GM12878 (cell line): ENCODE measurements at regions not wholly inside any gene's neighbourhood (a gene's known extent, or its start where the extent isn't known, plus 50 kb on each side); places are given as distances from the start of the nearest gene placed in this dataset.

Experiments used
- ATAC-seq: fragments of 200-7000 bp; cut with Tn5 transposase; 3 replicates; pipeline ENCODE4 v1.9.1; 2020; ENCODE audit warnings: mild to moderate bottlenecking, moderate library complexity
- BruUV-seq: library from RNA; stranded (reverse); fragments of 400-500 nt; replicated peaks from 2 replicates; lab custom pipeline; 2021; lab: Mats Ljungman, UMichigan
- CTCF ChIA-PET: fragments of 300-600 bp; sonication (Branson Sonifier 250); formaldehyde crosslinking; extraction: SDS; loops from one replicate; lab custom pipeline; 2021; ENCODE audit warnings: inconsistent platforms; lab: Yijun Ruan, JAX
- POLR2A ChIA-PET: fragments of 350-600 bp; formaldehyde crosslinking; extraction: SDS; loops from one replicate; lab custom pipeline; 2021; ENCODE audit warnings: inconsistent platforms; lab: Charles Lee
- RAD21 ChIA-PET: fragments of 300-600 bp; sonication (Branson Sonifier 250); formaldehyde crosslinking; loops from one replicate; lab custom pipeline; 2023; ENCODE audit warnings: antibody characterized with exemption; ENCODE audit not compliant: unreplicated experiment; lab: Charles Lee
- SMC1A ChIA-PET: fragments of 300-600 bp; sonication (Branson Sonifier 250); formaldehyde crosslinking; loops from one replicate; lab custom pipeline; 2023; ENCODE audit not compliant: unreplicated experiment, uncharacterized antibody; lab: Charles Lee
- DNase-seq: peaks from one replicate; pipeline ENCODE4 v3.0.0-alpha.2; 2011; ENCODE audit warnings: low read depth, low spot score
- FAIRE-seq: peaks from 3 replicates; lab custom pipeline; 2011; peaks lifted over from hg19 to GRCh38; lab: Jason Lieb, UNC
- H2AFZ ChIP-seq: 2 replicates; pipeline ENCODE4 v1.6.0; 2011; ENCODE audit warnings: low read depth, low read length, control low read depth; ENCODE audit not compliant: control insufficient read depth
- H3K27ac ChIP-seq: 2 replicates; pipeline ENCODE4 v1.5.1; 2011; ENCODE audit warnings: control low read depth; ENCODE audit not compliant: control insufficient read depth, insufficient read depth
- H3K27me3 ChIP-seq, 2 experiments: replicated peaks in 1 of 2; 2 replicates each; pipeline versions ENCODE4 v1.6.0 to v1.6.1; 2011; ENCODE audit warnings: low read length in 1 of 2; ENCODE audit not compliant: control insufficient read depth in 2 of 2, insufficient read depth in 2 of 2
- H3K36me3 ChIP-seq, 2 experiments: 2 replicates each; pipeline ENCODE4 v1.5.1; 2011; ENCODE audit warnings: low read length in 1 of 2; ENCODE audit not compliant: control insufficient read depth in 2 of 2, insufficient read depth in 2 of 2
- H3K4me1 ChIP-seq: 2 replicates; pipeline ENCODE4 v1.6.1; 2011; ENCODE audit warnings: mild to moderate bottlenecking, low read length, moderate library complexity, mixed read lengths; ENCODE audit not compliant: control insufficient read depth, insufficient read depth
- H3K4me2 ChIP-seq: 2 replicates; pipeline ENCODE4 v1.6.0; 2011; ENCODE audit warnings: control low read depth; ENCODE audit not compliant: control insufficient read depth, insufficient read depth
- H3K4me3 ChIP-seq: fragments of 200-600 bp; sonication (generic); 2 replicates; pipeline ENCODE4 v1.5.1; 2016
- H3K79me2 ChIP-seq: 2 replicates; pipeline ENCODE4 v1.6.0; 2011; ENCODE audit warnings: low read length; ENCODE audit not compliant: control insufficient read depth, insufficient read depth
- H3K9ac ChIP-seq: 2 replicates; pipeline ENCODE4 v1.8.0; 2011; ENCODE audit warnings: low read length, control low read depth, mixed read lengths; ENCODE audit not compliant: control insufficient read depth, insufficient read depth
- H3K9me3 ChIP-seq: replicated peaks from 3 replicates; pipeline ENCODE4 v1.5.1; 2011; ENCODE audit warnings: mild to moderate bottlenecking, low read length; ENCODE audit not compliant: control insufficient read depth, insufficient read depth
- H4K20me1 ChIP-seq: 2 replicates; pipeline ENCODE4 v1.6.0; 2011; ENCODE audit not compliant: control insufficient read depth, insufficient read depth
- CBX5 ChIP-seq: sonication (generic); IDR thresholded peaks from 2 replicates; pipeline ENCODE4 v1.6.1; 2016; ENCODE audit warnings: low read depth, moderate library complexity, mild to moderate bottlenecking, inconsistent platforms
- CREB1 ChIP-seq: IDR thresholded peaks from 2 replicates; pipeline ENCODE4 v1.6.1; 2012; ENCODE audit warnings: low read depth, mild to moderate bottlenecking, inconsistent platforms
- E2F8 ChIP-seq: fragments of 450-650 bp; IDR thresholded peaks from 2 replicates; pipeline ENCODE4 v1.6.1; 2018; ENCODE audit warnings: mild to moderate bottlenecking, low read depth, moderate library complexity; ENCODE audit not compliant: partially characterized antibody
- ETV6 ChIP-seq, 2 experiments: fragments of 450-650 bp in 1 of 2; IDR thresholded peaks in 1 of 2; conservative IDR thresholded peaks in 1 of 2; 2 replicates each; pipeline ENCODE4 v1.6.1; 2014; ENCODE audit warnings: antibody characterized with exemption in 1 of 2, borderline replicate concordance in 1 of 2, low read depth in 1 of 2, mild to moderate bottlenecking in 1 of 2, moderate library complexity in 1 of 2
- HSF1 ChIP-seq: fragments of 150-350 bp; IDR thresholded peaks from 2 replicates; pipeline ENCODE4 v1.6.1; 2014; ENCODE audit warnings: mild to moderate bottlenecking, low read depth, low read length
- MTA3 ChIP-seq: IDR thresholded peaks from 2 replicates; pipeline ENCODE4 v1.6.1; 2012; ENCODE audit warnings: low read length, inconsistent platforms, borderline replicate concordance
- RFX5 ChIP-seq: IDR thresholded peaks from 2 replicates; pipeline ENCODE4 v1.6.1; 2011; ENCODE audit warnings: low read depth, low read length, improper control_type of control experiment
- RUNX3 ChIP-seq: IDR thresholded peaks from 2 replicates; pipeline ENCODE4 v1.6.1; 2012; ENCODE audit warnings: low read length, inconsistent platforms
- ZNF207 ChIP-seq: fragments of 450-650 bp; IDR thresholded peaks from 2 replicates; pipeline ENCODE4 v1.6.1; 2014; ENCODE audit warnings: antibody characterized with exemption, mild to moderate bottlenecking, borderline replicate concordance
- ZNF24 ChIP-seq: fragments of 450-650 bp; IDR thresholded peaks from 2 replicates; pipeline ENCODE4 v1.6.1; 2017; ENCODE audit warnings: antibody characterized with exemption, mild to moderate bottlenecking
- WGBS: methylation state at CpG from one replicate; pipeline ENCODE4 v1.1.6; 2016; ENCODE audit warnings: low lambda C conversion rate; ENCODE audit not compliant: insufficient replicate concordance, insufficient coverage; ENCODE audit errors: missing lambda C conversion rate; 5-methylcytosine and 5-hydroxymethylcytosine counted together
- in situ Hi-C: fragments of 300-500 bp; cut with MboI; formaldehyde crosslinking; loops from 9 replicates; pipeline ENCODE4 v1.14.3; 2018; ENCODE audit warnings: mixed read lengths
- intact Hi-C: fragments of 100-400 bp; cut with micrococcal nuclease; formaldehyde crosslinking; loops from one replicate; pipeline ENCODE4 v1.14.2; 2022; ENCODE audit not compliant: unreplicated experiment
- TF ChIP-seq, protein P1 (sequence below): fragments of 450-650 bp; IDR thresholded peaks from 2 replicates; pipeline ENCODE4 v1.6.1; 2018; ENCODE audit warnings: borderline replicate concordance, mild to moderate bottlenecking; ENCODE audit not compliant: partially characterized antibody

DNA sequence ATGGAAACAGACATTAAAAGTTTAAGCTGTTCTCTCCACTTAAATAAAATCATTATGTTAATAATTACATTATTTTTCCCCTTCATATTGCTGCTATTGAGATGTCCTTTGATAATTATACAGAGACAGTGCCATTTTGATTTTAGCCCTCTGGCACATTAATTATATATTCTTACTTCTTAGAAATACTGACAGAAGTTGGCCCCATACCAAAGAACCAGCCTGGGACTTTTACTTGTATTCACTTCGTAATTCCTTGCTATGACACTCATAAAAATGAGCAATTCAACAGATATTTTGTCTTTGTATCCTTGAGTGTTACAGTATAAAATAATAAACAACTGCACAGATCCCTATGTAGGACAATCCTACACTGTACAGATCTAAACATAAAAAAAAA is 743.7 kb downstream of the TBC1D32 start:
- in situ Hi-C loops: no loop called here
- BruUV-seq: no TSS peak
- POLR2A ChIA-PET: no interaction called here
- Histone ChIP-seq H4K20me1 (no peaks in the 10 kb centered on the region), H3K4me3 (no peak overlapping the region), H3K9me3 (no peaks in the 10 kb centered on the region), H3K27ac (no peak overlapping the region), H2AFZ (no peak overlapping the region), H3K4me1 (no peaks in the 10 kb centered on the region), H3K4me2 (no peak overlapping the region), H3K79me2 (no peaks in the 10 kb centered on the region), H3K9ac (no peak overlapping the region), H3K27me3 (no peaks in the 10 kb centered on the region), H3K36me3 (no peaks in the 10 kb centered on the region)
- SMC1A ChIA-PET: no interaction called here
- FAIRE-seq: no peak
- no peak for TF ChIP-seq CBX5
- TF ChIP-seq, protein P1, sequence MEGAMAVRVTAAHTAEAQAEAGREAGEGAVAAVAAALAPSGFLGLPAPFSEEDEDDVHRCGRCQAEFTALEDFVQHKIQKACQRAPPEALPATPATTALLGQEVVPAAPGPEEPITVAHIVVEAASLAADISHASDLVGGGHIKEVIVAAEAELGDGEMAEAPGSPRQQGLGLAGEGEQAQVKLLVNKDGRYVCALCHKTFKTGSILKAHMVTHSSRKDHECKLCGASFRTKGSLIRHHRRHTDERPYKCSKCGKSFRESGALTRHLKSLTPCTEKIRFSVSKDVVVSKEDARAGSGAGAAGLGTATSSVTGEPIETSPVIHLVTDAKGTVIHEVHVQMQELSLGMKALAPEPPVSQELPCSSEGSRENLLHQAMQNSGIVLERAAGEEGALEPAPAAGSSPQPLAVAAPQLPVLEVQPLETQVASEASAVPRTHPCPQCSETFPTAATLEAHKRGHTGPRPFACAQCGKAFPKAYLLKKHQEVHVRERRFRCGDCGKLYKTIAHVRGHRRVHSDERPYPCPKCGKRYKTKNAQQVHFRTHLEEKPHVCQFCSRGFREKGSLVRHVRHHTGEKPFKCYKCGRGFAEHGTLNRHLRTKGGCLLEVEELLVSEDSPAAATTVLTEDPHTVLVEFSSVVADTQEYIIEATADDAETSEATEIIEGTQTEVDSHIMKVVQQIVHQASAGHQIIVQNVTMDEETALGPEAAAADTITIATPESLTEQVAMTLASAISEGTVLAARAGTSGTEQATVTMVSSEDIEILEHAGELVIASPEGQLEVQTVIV: no peak
- TF ChIP-seq RUNX3: no peak
- ATAC-seq: no peak
- 0% methylated on average over 1 of the region's 1 CpG for WGBS
- intact Hi-C loops: no loop called here
- RAD21 ChIA-PET: no interaction called here
- CTCF ChIA-PET: no interaction called here
- no peak for DNase-seq

GRCh38 chr6:120588424-120588823 is 745.9 kb downstream of the TBC1D32 start:
- no TSS peak for BruUV-seq
- no peaks in the 10 kb centered on the region for H3K79me2 ChIP-seq
- WGBS: 24% methylated on average over 4 of the region's 4 CpGs
- ATAC-seq (no peak), DNase-seq (no peak), FAIRE-seq (no peak)
- no peaks in the 10 kb centered on the region for H3K4me1 ChIP-seq
- H4K20me1 ChIP-seq: no peaks in the 10 kb centered on the region
- no peaks in the 10 kb centered on the region for H3K36me3 ChIP-seq
- H3K4me2 ChIP-seq: no peak overlapping the region
- SMC1A ChIA-PET: interaction anchor here (1.0 kb wide), 1 partner anchor 13 kb away, joined by 3 read pairs; no protein-coding TSS in a partner anchor
- no peak overlapping the region for H2AFZ ChIP-seq
- no peak overlapping the region for H3K4me3 ChIP-seq
- no peak overlapping the region for H3K27ac ChIP-seq
- no peaks in the 10 kb centered on the region for H3K9me3 ChIP-seq
- no peaks in the 10 kb centered on the region for H3K27me3 ChIP-seq
- in situ Hi-C loops (no loop called here), intact Hi-C loops (loop anchor here (5.0 kb wide), 1 partner anchor 719 kb away; no protein-coding TSS in a partner anchor)
- POLR2A ChIA-PET: no interaction called here
- no peak overlapping the region for H3K9ac ChIP-seq
- RAD21 ChIA-PET: no interaction called here
- CTCF ChIA-PET: no interaction called here
- TF ChIP-seq CREB1: no peak
- no peak for TF ChIP-seq RFX5
- no peak for TF ChIP-seq ZNF207
- TF ChIP-seq HSF1: no peak
- no peak for TF ChIP-seq E2F8
- TF ChIP-seq ETV6 (conservative IDR thresholded peaks at IDR 0.05 in 1 of 2, IDR thresholded peaks at IDR 0.05 in 1 of 2; ENCODE audit: borderline replicate concordance in 1 of 2, low read depth in 1 of 2): no peak
- TF ChIP-seq ZNF24: no peak
- no peak for TF ChIP-seq MTA3
